Astrocyte of the spinal cord (primary cell): ENCODE measurements at regions not wholly inside any gene's neighbourhood (a gene's known extent, or its start where the extent isn't known, plus 50 kb on each side); places are given as distances from the start of the nearest gene placed in this dataset.

Experiments
- DNase-seq: peaks from one replicate; pipeline ENCODE4 v3.0.0; 2011; ENCODE audit warnings: low read depth, low spot score
- H3K4me3 ChIP-seq: 2 replicates; pipeline ENCODE4 v1.5.1; 2011; ENCODE audit warnings: low read depth, mild to moderate bottlenecking, low read length, moderate library complexity
- CTCF ChIP-seq: IDR thresholded peaks from 2 replicates; pipeline ENCODE4 v1.5.1; 2012; ENCODE audit warnings: low read depth, mild to moderate bottlenecking, low read length, inconsistent platforms
- in situ Hi-C: cut with HindIII; loops from 2 replicates; pipeline ENCODE4 v1.10.0; 2017; ENCODE audit warnings: low sequenced_read_pairs

- no peak overlapping the region for H3K4me3 ChIP-seq
- no peak for DNase-seq
- no peak for TF ChIP-seq CTCF
- in situ Hi-C loops: no loop called here
Observed at GRCh38 chr16:11411059-11411550, 65.8 kb downstream of the RMI2 start.

GRCh38 chr16:11412175-11412904 is 67.1 kb downstream of the RMI2 start:
- H3K4me3 ChIP-seq: no peak overlapping the region
- no peak for TF ChIP-seq CTCF
- DNase-seq: no peak
- in situ Hi-C loops: no loop called here

GRCh38 chr16:11412965-11413887 is 68.0 kb downstream of the RMI2 start:
- in situ Hi-C loops: no loop called here
- DNase-seq: no peak
- H3K4me3 ChIP-seq: no peak overlapping the region
- no peak for TF ChIP-seq CTCF

- in situ Hi-C loops: no loop called here
- no peak for TF ChIP-seq CTCF
- DNase-seq: no peak
- H3K4me3 ChIP-seq: no peak overlapping the region
Observed at GRCh38 chr16:11413907-11414595, 68.8 kb downstream of the RMI2 start.

GRCh38 chr16:11414815-11415775 is 69.8 kb downstream of the RMI2 start:
- in situ Hi-C loops: no loop called here
- no peak overlapping the region for H3K4me3 ChIP-seq
- no peak for DNase-seq
- no peak for TF ChIP-seq CTCF
